Sigmoid colon (tissue), 4 donors: ENCODE measurements at regions not wholly inside any gene's neighbourhood (a gene's known extent, or its start where the extent isn't known, plus 50 kb on each side); places are given as distances from the start of the nearest gene placed in this dataset.

Source experiments
- CTCF ChIP-seq, 4 experiments: fragments of 450-650 bp in 3 of 4; fragments of 200-600 bp in 1 of 4; IDR thresholded peaks; one replicate each; pipeline ENCODE4 v1.5.1; 2016 to 2019; ENCODE audit warnings: antibody characterized with exemption in 4 of 4, mild to moderate bottlenecking in 3 of 4, moderate library complexity in 2 of 4
- EP300 ChIP-seq, 4 donors: sonication (generic); formaldehyde crosslinking; IDR thresholded peaks; one replicate each; pipeline ENCODE4 v1.6.1; 2017; ENCODE audit warnings: antibody characterized with exemption in 4 of 4
- POLR2A ChIP-seq, 2 donors: fragments of 450-650 bp; IDR thresholded peaks; one replicate each; pipeline ENCODE4 v1.6.1; 2016; ENCODE audit warnings: antibody characterized with exemption in 2 of 2, mild to moderate bottlenecking in 2 of 2, moderate library complexity in 2 of 2

DNA sequence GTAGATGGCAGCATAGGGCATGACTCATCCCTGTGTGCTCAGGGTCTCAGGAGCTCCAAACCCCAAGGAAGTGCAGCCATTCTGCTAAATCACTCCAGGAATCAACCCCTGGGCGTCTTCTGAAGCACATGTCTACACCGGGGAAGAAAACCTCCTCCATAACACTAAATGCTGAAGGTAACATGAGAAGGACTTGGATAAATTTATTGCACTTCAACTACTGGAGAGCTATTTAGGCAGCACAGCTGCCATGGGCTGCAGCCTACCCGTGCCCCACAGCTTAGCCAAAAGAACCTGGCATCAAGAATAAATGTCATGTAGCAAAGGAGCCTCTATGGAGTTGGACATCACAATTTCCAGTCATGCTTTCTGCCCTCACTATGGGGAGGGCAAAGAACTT is 141.7 kb downstream of the GPCPD1 start:
- no peak for TF ChIP-seq EP300 (IDR thresholded peaks at IDR 0.05)
- TF ChIP-seq CTCF (IDR thresholded peaks at IDR 0.05), result no peak
- no peak for TF ChIP-seq POLR2A (IDR thresholded peaks at IDR 0.05)
